ENCODE measurements at regions not wholly inside any gene's neighbourhood (a gene's known extent, or its start where the extent isn't known, plus 50 kb on each side); places are given as distances from the start of the nearest gene placed in this dataset.

- TF ChIP-seq CTCF (IDR thresholded peaks at IDR 0.05; ENCODE audit: control extremely low read depth in 1 of 3, insufficient read depth in 1 of 3, low read depth in 1 of 3, low read length in 3 of 3) = no peak
- no peak for TF ChIP-seq TAF1 (IDR thresholded peaks at IDR 0.05; ENCODE audit: low read depth, low read length)
- no peak for TF ChIP-seq EZH2 (IDR thresholded peaks at IDR 0.05; ENCODE audit: low read depth, low read length, severe bottlenecking)
- TF ChIP-seq ZNF274 (IDR thresholded peaks at IDR 0.05; ENCODE audit: borderline replicate concordance, extremely low read depth, low read length) = no peak
- no peak for TF ChIP-seq RAD21 (IDR thresholded peaks at IDR 0.05 in 1 of 2, conservative IDR thresholded peaks at IDR 0.05 in 1 of 2; ENCODE audit: low read depth in 2 of 2, low read length in 2 of 2)
- no peak for TF ChIP-seq POLR2AphosphoS5 (IDR thresholded peaks at IDR 0.05; ENCODE audit: low read depth, low read length)
- TF ChIP-seq TCF12 (IDR thresholded peaks at IDR 0.05; ENCODE audit: low read depth, low read length) = no peak
- no peak for TF ChIP-seq HDAC2 (IDR thresholded peaks at IDR 0.05; ENCODE audit: borderline replicate concordance in 1 of 2, low read depth in 2 of 2, low read length in 2 of 2)
- no peak for TF ChIP-seq CHD2 (IDR thresholded peaks at IDR 0.05; ENCODE audit: low read length)
Measured at GRCh38 chr12:126464153-126464552, 1398.9 kb downstream of the AACS start.
